ENCODE measurements at regions not wholly inside any gene's neighbourhood (a gene's known extent, or its start where the extent isn't known, plus 50 kb on each side); places are given as distances from the start of the nearest gene placed in this dataset.

DNA sequence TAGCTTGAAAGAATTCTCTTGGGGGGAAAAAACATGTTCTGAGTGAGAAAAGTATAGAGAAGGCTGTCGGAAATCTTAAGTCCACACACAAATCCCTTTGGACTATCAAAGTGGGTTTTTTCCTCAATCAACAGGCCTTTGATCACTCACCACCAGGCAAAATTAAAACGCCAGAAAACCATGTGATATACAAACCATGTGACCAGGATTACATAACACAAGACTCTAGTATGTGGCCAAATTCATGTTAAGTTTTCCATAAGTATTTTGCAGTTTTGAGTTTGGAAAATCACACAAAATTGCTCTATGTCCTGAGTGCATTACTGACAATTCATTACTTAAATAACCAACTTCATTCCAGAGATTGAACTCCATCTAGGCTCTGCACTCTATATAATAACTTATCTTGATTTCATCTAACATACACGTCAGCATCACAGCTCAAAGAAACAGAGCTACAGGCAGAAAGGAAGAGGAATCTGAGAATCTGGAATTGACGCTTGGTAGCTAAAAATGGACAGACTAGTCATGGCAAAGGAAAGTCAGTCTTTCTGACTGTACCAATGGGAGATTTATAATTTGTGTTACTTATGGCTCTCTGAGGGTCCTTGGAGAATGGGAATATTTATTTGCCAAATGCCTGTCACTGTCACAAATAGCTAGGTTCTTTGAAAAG lies 383.5 kb downstream of the SFMBT2 start:
- 68% methylated on average over 4 of the region's 4 CpGs for WGBS (ENCODE audit: low lambda C conversion rate, missing lambda C conversion rate)
- H3K27me3 ChIP-seq, result no peaks in the 10 kb centered on the region
- H2AFZ ChIP-seq, result no peak overlapping the region
- TF ChIP-seq, protein P1, sequence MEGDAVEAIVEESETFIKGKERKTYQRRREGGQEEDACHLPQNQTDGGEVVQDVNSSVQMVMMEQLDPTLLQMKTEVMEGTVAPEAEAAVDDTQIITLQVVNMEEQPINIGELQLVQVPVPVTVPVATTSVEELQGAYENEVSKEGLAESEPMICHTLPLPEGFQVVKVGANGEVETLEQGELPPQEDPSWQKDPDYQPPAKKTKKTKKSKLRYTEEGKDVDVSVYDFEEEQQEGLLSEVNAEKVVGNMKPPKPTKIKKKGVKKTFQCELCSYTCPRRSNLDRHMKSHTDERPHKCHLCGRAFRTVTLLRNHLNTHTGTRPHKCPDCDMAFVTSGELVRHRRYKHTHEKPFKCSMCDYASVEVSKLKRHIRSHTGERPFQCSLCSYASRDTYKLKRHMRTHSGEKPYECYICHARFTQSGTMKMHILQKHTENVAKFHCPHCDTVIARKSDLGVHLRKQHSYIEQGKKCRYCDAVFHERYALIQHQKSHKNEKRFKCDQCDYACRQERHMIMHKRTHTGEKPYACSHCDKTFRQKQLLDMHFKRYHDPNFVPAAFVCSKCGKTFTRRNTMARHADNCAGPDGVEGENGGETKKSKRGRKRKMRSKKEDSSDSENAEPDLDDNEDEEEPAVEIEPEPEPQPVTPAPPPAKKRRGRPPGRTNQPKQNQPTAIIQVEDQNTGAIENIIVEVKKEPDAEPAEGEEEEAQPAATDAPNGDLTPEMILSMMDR (IDR thresholded peaks at IDR 0.05; ENCODE audit: poor library complexity), result no peak
- TF ChIP-seq EZH2phosphoT487 (IDR thresholded peaks at IDR 0.05; ENCODE audit: low read depth, severe bottlenecking, unreplicated experiment), result no peak
- TF ChIP-seq EZH2 (IDR thresholded peaks at IDR 0.05; ENCODE audit: borderline replicate concordance), result no peak
- no peaks in the 10 kb centered on the region for H3K9me2 ChIP-seq (replicated peaks; ENCODE audit: insufficient read depth)
- H3K79me2 ChIP-seq, result no peaks in the 10 kb centered on the region
- H3K27ac ChIP-seq, result no peak overlapping the region
- no peaks in the 10 kb centered on the region for H3K4me1 ChIP-seq (ENCODE audit: insufficient read depth)
- no peak for DNase-seq (ENCODE audit: low spot score)
- no peaks in the 10 kb centered on the region for H3K36me3 ChIP-seq (replicated peaks; ENCODE audit: insufficient read depth, low read depth)
- H4K20me1 ChIP-seq (ENCODE audit: insufficient read depth, poor library complexity, severe bottlenecking), result no peaks in the 10 kb centered on the region
- no peak overlapping the region for H3K4me3 ChIP-seq
- no peaks in the 10 kb centered on the region for H3K9me3 ChIP-seq (ENCODE audit: low read depth)
- H3K4me2 ChIP-seq, result no peak overlapping the region

DNA sequence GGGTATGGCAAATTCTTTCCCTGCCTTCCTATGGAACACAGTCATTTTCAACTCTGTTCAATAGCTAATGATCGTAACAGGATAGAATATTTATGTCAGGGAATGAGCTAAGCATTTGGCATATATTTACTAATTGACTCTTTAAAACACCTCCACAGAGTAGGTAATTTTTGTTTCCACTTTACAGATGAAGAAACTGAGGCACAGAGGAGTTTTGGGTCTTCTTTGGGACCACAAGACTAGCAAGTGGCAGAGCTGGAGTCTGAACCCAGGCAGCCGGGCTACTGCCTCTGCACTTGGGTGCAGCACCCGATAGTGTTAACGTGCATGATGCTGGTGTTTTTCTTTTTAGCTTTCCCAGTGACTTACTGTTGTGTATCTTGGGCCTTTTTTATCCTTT lies 384.0 kb downstream of the SFMBT2 start:
- Histone ChIP-seq H3K4me1 (ENCODE audit: insufficient read depth) (no peaks in the 10 kb centered on the region), H3K79me2 (no peaks in the 10 kb centered on the region), H3K4me2 (no peak overlapping the region), H2AFZ (no peak overlapping the region), H4K20me1 (ENCODE audit: insufficient read depth, poor library complexity, severe bottlenecking) (no peaks in the 10 kb centered on the region), H3K27ac (no peak overlapping the region), H3K9me2 (replicated peaks; ENCODE audit: insufficient read depth) (no peaks in the 10 kb centered on the region), H3K9me3 (ENCODE audit: low read depth) (no peaks in the 10 kb centered on the region), H3K27me3 (no peaks in the 10 kb centered on the region), H3K36me3 (replicated peaks; ENCODE audit: insufficient read depth, low read depth) (no peaks in the 10 kb centered on the region), H3K4me3 (no peak overlapping the region)
- TF ChIP-seq, protein P1 (IDR thresholded peaks at IDR 0.05; ENCODE audit: poor library complexity), result no peak
- no peak for TF ChIP-seq EZH2phosphoT487 (IDR thresholded peaks at IDR 0.05; ENCODE audit: low read depth, severe bottlenecking, unreplicated experiment)
- WGBS (ENCODE audit: low lambda C conversion rate, missing lambda C conversion rate), result 94% methylated on average over 4 of the region's 4 CpGs
- no peak for DNase-seq (ENCODE audit: low spot score)

DNA sequence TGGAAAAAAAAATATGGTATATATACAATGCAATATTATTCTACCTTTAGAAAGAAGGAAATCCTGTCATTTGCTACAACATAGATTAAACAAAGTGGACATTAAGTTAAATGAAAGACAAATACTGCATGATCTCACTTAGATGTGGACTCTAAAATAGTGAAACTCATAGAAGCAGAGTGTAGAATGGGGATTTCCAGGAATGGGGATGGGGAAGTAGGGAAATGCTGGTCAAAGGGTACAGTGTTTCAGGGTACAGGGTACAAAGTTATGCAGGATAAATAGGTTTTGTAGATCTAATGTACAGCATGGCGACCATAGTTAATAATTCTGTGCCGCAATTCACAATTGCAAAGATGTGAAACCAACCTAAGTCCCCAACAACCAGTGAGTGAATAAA lies 385.5 kb downstream of the SFMBT2 start:
- no peaks in the 10 kb centered on the region for H3K36me3 ChIP-seq (replicated peaks; ENCODE audit: insufficient read depth, low read depth)
- no peak overlapping the region for H3K4me3 ChIP-seq
- 100% methylated on average over 2 of the region's 2 CpGs for WGBS (ENCODE audit: low lambda C conversion rate, missing lambda C conversion rate)
- no peak overlapping the region for H2AFZ ChIP-seq
- no peaks in the 10 kb centered on the region for H3K79me2 ChIP-seq
- no peak overlapping the region for H3K4me2 ChIP-seq
- H4K20me1 ChIP-seq (ENCODE audit: insufficient read depth, poor library complexity, severe bottlenecking), result no peaks in the 10 kb centered on the region
- H3K9me3 ChIP-seq (ENCODE audit: low read depth), result no peaks in the 10 kb centered on the region
- H3K9me2 ChIP-seq (replicated peaks; ENCODE audit: insufficient read depth), result no peaks in the 10 kb centered on the region
- H3K27ac ChIP-seq, result no peak overlapping the region
- DNase-seq (ENCODE audit: low spot score), result no peak
- no peak for TF ChIP-seq EZH2 (IDR thresholded peaks at IDR 0.05; ENCODE audit: borderline replicate concordance)
- TF ChIP-seq, protein P1 (IDR thresholded peaks at IDR 0.05; ENCODE audit: poor library complexity), result no peak
- TF ChIP-seq EZH2phosphoT487 (IDR thresholded peaks at IDR 0.05; ENCODE audit: low read depth, severe bottlenecking, unreplicated experiment), result no peak
- no peaks in the 10 kb centered on the region for H3K27me3 ChIP-seq
- H3K4me1 ChIP-seq (ENCODE audit: insufficient read depth), result no peaks in the 10 kb centered on the region
